WI38 (cell line): ENCODE measurements at regions not wholly inside any gene's neighbourhood (a gene's known extent, or its start where the extent isn't known, plus 50 kb on each side); places are given as distances from the start of the nearest gene placed in this dataset.
"Not testable (repeated sequence)": the region's sequence is repeated elsewhere in the genome, so short reads cannot be mapped to it uniquely, and the experiment has no call there.

Experiments
- H3K4me3 ChIP-seq: 2 replicates; pipeline ENCODE4 v1.5.1; 2011; ENCODE audit warnings: low read depth, mild to moderate bottlenecking, control low read depth, low read length
- TF ChIP-seq, protein P1 (sequence below): IDR thresholded peaks from 2 replicates; pipeline ENCODE4 v1.5.1; 2012; ENCODE audit warnings: low read depth, mild to moderate bottlenecking, control low read depth, low read length

- no peak overlapping the region for H3K4me3 ChIP-seq
- TF ChIP-seq, protein P1, sequence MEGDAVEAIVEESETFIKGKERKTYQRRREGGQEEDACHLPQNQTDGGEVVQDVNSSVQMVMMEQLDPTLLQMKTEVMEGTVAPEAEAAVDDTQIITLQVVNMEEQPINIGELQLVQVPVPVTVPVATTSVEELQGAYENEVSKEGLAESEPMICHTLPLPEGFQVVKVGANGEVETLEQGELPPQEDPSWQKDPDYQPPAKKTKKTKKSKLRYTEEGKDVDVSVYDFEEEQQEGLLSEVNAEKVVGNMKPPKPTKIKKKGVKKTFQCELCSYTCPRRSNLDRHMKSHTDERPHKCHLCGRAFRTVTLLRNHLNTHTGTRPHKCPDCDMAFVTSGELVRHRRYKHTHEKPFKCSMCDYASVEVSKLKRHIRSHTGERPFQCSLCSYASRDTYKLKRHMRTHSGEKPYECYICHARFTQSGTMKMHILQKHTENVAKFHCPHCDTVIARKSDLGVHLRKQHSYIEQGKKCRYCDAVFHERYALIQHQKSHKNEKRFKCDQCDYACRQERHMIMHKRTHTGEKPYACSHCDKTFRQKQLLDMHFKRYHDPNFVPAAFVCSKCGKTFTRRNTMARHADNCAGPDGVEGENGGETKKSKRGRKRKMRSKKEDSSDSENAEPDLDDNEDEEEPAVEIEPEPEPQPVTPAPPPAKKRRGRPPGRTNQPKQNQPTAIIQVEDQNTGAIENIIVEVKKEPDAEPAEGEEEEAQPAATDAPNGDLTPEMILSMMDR, result no peak
These were observed 554.9 kb downstream of the KLHL4 start for GRCh38 chrX:88072339-88073030.

DNA sequence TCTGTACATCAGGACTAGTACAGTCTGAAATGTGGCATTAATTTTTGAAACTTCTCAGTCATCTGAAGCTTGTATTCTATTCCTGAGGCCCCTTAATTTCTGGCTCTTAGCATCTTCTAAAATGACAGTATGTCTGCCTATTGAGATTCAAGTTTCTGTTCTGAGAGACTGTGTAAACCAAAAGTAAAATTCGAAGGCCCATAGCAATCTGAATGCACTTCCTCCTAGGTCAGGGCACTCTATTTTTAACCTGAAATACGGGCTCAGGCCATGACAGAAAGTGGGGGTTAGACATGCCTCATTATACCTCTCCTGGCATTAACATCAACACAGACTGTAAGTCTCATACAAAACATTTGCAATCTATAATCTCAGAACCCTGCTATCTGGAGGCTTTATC is 584.4 kb downstream of the KLHL4 start:
- H3K4me3 ChIP-seq, result no peak overlapping the region
- TF ChIP-seq, protein P1, result no peak

DNA sequence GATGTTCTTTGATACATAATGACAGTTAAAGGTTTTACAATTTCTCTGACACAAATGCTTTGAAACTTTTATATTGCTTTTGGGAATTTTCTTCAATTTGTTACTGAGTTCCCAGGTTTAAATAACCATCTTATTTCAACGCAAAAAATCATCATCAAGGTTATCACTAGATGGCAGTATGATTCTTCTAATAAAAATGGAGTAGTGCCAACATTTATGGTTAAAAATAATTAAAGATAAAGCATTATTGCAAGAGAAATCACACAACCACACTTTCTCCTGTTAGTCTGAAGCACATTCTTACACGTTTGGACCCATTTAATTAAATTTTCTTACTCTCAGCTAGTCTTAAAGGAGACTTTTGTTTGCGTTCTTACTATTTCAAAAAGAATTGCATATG is 611.3 kb upstream of the CPXCR1 start:
- H3K4me3 ChIP-seq, result no peak overlapping the region

DNA sequence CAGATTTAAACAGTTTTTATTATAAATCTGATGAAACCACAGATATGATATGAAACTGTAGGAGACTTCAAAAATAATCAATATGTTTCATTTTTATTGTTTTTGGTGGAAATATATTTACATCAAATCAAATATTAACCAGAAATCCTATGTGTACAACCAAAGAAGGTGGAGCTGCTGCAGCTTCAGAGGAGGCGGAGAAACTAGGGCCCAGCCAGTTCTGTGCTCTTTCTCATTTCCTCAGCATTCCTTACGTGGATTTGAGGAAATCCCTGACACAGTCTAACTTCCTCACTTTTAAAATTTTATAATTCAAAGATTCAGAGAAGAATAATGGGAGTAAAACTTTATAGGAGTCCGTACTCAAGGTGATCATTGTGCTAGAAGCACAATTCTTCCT is 610.7 kb upstream of the CPXCR1 start:
- no peak overlapping the region for H3K4me3 ChIP-seq
- TF ChIP-seq, protein P1, result no peak

More for the DNA sequence above, 611.3 kb upstream of the CPXCR1 start:
- TF ChIP-seq, protein P1, result no peak

DNA sequence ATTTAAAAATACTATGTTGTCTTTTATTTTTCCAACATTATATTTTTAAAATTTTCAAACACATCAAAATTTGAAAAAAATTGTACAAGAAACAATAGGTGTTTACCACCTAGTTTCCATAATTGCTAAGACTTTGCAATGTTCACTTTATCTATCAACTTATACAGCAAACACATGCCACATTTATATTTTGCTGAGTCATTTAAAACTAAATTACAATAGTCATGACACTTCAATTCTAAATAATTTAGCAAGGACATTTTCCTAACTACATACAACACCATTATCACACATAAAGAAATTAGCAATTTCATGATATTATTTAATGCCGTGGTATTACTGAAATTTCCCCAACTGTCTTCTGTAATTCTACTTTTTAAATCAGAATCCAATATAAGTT is 600.4 kb upstream of the CPXCR1 start:
- TF ChIP-seq, protein P1, result no peak
- H3K4me3 ChIP-seq, result no peak overlapping the region

GRCh38 chrX:88170553-88170952 is 576.5 kb upstream of the CPXCR1 start:
- no peak overlapping the region for H3K4me3 ChIP-seq
- TF ChIP-seq, protein P1, result no peak

GRCh38 chrX:88173932-88174440 is 573.0 kb upstream of the CPXCR1 start:
- not testable (repeated sequence) for H3K4me3 ChIP-seq

GRCh38 chrX:88202149-88202548 is 544.9 kb upstream of the CPXCR1 start:
- TF ChIP-seq, protein P1, result no peak
- H3K4me3 ChIP-seq, result no peak overlapping the region
